B cell (primary cell): ENCODE measurements at regions not wholly inside any gene's neighbourhood (a gene's known extent, or its start where the extent isn't known, plus 50 kb on each side); places are given as distances from the start of the nearest gene placed in this dataset.

Source experiments
- CTCF ChIP-seq: fragments of 200-600 bp; IDR thresholded peaks from one replicate; pipeline ENCODE4 v1.8.0; 2022; ENCODE audit warnings: antibody characterized with exemption, mild to moderate bottlenecking
- EZH2 ChIP-seq: IDR thresholded peaks from 2 replicates; pipeline ENCODE4 v1.6.1; 2012; ENCODE audit warnings: borderline replicate concordance, low read depth, mild to moderate bottlenecking, moderate library complexity, low read length; ENCODE audit not compliant: insufficient read depth, poor library complexity, severe bottlenecking

- TF ChIP-seq CTCF = no peak
- TF ChIP-seq EZH2 = no peak
Observed at GRCh38 chr9:105858006-105858690, 163.8 kb downstream of the TMEM38B start.
